KMS-11 (cell line): ENCODE measurements at regions not wholly inside any gene's neighbourhood (a gene's known extent, or its start where the extent isn't known, plus 50 kb on each side); places are given as distances from the start of the nearest gene placed in this dataset.
"Not testable (repeated sequence)": the region's sequence is repeated elsewhere in the genome, so short reads cannot be mapped to it uniquely, and the experiment has no call there.

Experiments
- H2AFZ ChIP-seq: fragments of 200-600 bp; sonication (generic); 2 replicates; pipeline ENCODE4 v1.6.1; 2016; ENCODE audit warnings: antibody characterized with exemption, mixed run types, low read depth
- H3K27ac ChIP-seq: fragments of 200-600 bp; sonication (generic); 2 replicates; pipeline ENCODE4 v1.6.1; 2016; ENCODE audit warnings: mild to moderate bottlenecking, mixed run types
- H3K27me3 ChIP-seq: fragments of 200-600 bp; sonication (generic); 2 replicates; pipeline ENCODE4 v1.6.1; 2017; ENCODE audit warnings: mild to moderate bottlenecking, low read depth, mixed run types, moderate library complexity; ENCODE audit not compliant: insufficient read depth
- H3K36me3 ChIP-seq: fragments of 200-600 bp; sonication (generic); 2 replicates; pipeline ENCODE4 v1.6.1; 2017; ENCODE audit warnings: mild to moderate bottlenecking, mixed run types; ENCODE audit not compliant: insufficient read depth
- H3K4me1 ChIP-seq: fragments of 200-600 bp; sonication (generic); 2 replicates; pipeline ENCODE4 v1.6.1; 2016; ENCODE audit warnings: mild to moderate bottlenecking, low read depth, mixed run types; ENCODE audit not compliant: poor library complexity, severe bottlenecking
- H3K4me2 ChIP-seq: fragments of 200-600 bp; sonication (generic); 2 replicates; pipeline ENCODE4 v1.7.0; 2016; ENCODE audit warnings: mild to moderate bottlenecking, mixed run types
- H3K4me3 ChIP-seq: fragments of 200-600 bp; sonication (generic); IDR thresholded peaks from 2 replicates; pipeline ENCODE4 v1.6.1; 2017; ENCODE audit warnings: low read depth, low read length, mixed read lengths; ENCODE audit not compliant: insufficient read depth
- H3K79me2 ChIP-seq: fragments of 200-600 bp; sonication (generic); 2 replicates; pipeline ENCODE4 v1.6.1; 2016; ENCODE audit warnings: low read depth, mixed run types; ENCODE audit not compliant: insufficient read depth
- H3K9ac ChIP-seq: fragments of 200-600 bp; sonication (generic); 2 replicates; pipeline ENCODE4 v1.6.1; 2016; ENCODE audit warnings: mild to moderate bottlenecking, mixed run types
- H4K20me1 ChIP-seq: fragments of 200-600 bp; sonication (generic); 2 replicates; pipeline ENCODE4 v1.6.1; 2016; ENCODE audit warnings: mild to moderate bottlenecking, mixed run types; ENCODE audit not compliant: insufficient read depth
- CTCF ChIP-seq: fragments of 200-600 bp; sonication (generic); conservative IDR thresholded peaks from 2 replicates; pipeline ENCODE4 v1.6.1; 2017; ENCODE audit warnings: low read depth, mild to moderate bottlenecking, antibody characterized with exemption, low read length, moderate library complexity, mixed read lengths

- Histone ChIP-seq H3K9ac (no peak overlapping the region), H3K36me3 (no peaks in the 10 kb centered on the region), H2AFZ (no peak overlapping the region), H3K27me3 (no peaks in the 10 kb centered on the region), H3K4me1 (no peaks in the 10 kb centered on the region), H4K20me1 (no peaks in the 10 kb centered on the region), H3K4me3 (no peak overlapping the region), H3K27ac (no peak overlapping the region), H3K79me2 (no peaks in the 10 kb centered on the region), H3K4me2 (no peak overlapping the region)
- no peak for TF ChIP-seq CTCF
Observed at GRCh38 chr4:170804930-170805329, 715.2 kb upstream of the AADAT start.

GRCh38 chr4:170803492-170803891, 713.7 kb upstream of the AADAT start:
- Histone ChIP-seq H3K4me3 (no peak overlapping the region), H3K9ac (no peak overlapping the region), H3K4me1 (no peaks in the 10 kb centered on the region), H3K27me3 (no peaks in the 10 kb centered on the region), H3K36me3 (no peaks in the 10 kb centered on the region), H4K20me1 (no peaks in the 10 kb centered on the region), H3K27ac (no peak overlapping the region), H2AFZ (no peak overlapping the region), H3K4me2 (no peak overlapping the region), H3K79me2 (no peaks in the 10 kb centered on the region)
- TF ChIP-seq CTCF, result no peak

GRCh38 chr4:170801771-170802170, 712.0 kb upstream of the AADAT start:
- Histone ChIP-seq H3K4me2 (no peak overlapping the region), H3K4me3 (no peak overlapping the region), H3K27ac (no peak overlapping the region), H2AFZ (no peak overlapping the region), H3K36me3 (no peaks in the 10 kb centered on the region), H3K4me1 (no peaks in the 10 kb centered on the region), H4K20me1 (no peaks in the 10 kb centered on the region), H3K27me3 (no peaks in the 10 kb centered on the region), H3K79me2 (no peaks in the 10 kb centered on the region), H3K9ac (no peak overlapping the region)
- TF ChIP-seq CTCF, result no peak

- H3K27ac ChIP-seq, result no peak overlapping the region
- no peaks in the 10 kb centered on the region for H4K20me1 ChIP-seq
- H3K27me3 ChIP-seq, result no peaks in the 10 kb centered on the region
- H3K4me2 ChIP-seq, result no peak overlapping the region
- H3K79me2 ChIP-seq, result no peaks in the 10 kb centered on the region
- H2AFZ ChIP-seq, result no peak overlapping the region
- H3K4me1 ChIP-seq, result no peaks in the 10 kb centered on the region
- H3K9ac ChIP-seq, result no peak overlapping the region
- no peak for TF ChIP-seq CTCF
- no peaks in the 10 kb centered on the region for H3K36me3 ChIP-seq
- H3K4me3 ChIP-seq, result no peak overlapping the region
Observed at GRCh38 chr4:170794525-170794924, 704.8 kb upstream of the AADAT start.

- not testable (repeated sequence) for H3K36me3 ChIP-seq, H3K4me3 ChIP-seq, H3K4me1 ChIP-seq, H3K27ac ChIP-seq, H3K4me2 ChIP-seq, H4K20me1 ChIP-seq, H3K79me2 ChIP-seq, H3K27me3 ChIP-seq
- Histone ChIP-seq H2AFZ (peak overlapping the region; percentile 25; the same call in 1 of the 2 replicates), H3K9ac (peak overlapping the region; percentile 23; the same call in 1 of the 2 replicates)
Observed at GRCh38 chr4:170788540-170789051, 698.8 kb upstream of the AADAT start.
